Astrocyte (in vitro differentiated cells and primary cell): ENCODE measurements at regions not wholly inside any gene's neighbourhood (a gene's known extent, or its start where the extent isn't known, plus 50 kb on each side); places are given as distances from the start of the nearest gene placed in this dataset.

Source experiments
- EZH2 ChIP-seq: IDR thresholded peaks from 2 replicates; pipeline ENCODE4 v1.6.1; 2012; ENCODE audit warnings: mild to moderate bottlenecking, low read length, inconsistent platforms; ENCODE audit not compliant: insufficient read depth
- TF ChIP-seq, protein P1 (sequence below): IDR thresholded peaks from 2 replicates; pipeline ENCODE4 v1.5.1; 2011; ENCODE audit warnings: low read depth, mild to moderate bottlenecking, inconsistent platforms, low read length, moderate library complexity; ENCODE audit not compliant: insufficient read depth

DNA sequence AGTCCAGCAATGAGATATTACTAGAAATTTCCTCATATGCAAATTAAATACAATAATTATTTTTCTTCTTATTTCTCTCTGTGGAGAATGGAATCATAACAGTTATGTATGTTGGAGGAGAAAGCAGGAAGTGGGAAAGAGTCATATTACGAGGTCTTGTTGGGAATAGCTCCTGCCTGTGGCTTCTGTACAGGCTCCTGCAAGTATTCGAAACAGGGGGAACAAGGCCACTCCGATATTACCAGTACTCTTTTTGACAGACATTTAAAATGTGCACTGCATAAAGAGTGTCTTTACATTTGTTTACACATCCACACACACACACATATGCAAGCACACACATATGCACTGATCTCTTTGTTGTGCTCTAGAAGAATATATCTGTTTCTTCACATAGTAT, 812.0 kb upstream of the ZNF608 start:
- TF ChIP-seq, protein P1, sequence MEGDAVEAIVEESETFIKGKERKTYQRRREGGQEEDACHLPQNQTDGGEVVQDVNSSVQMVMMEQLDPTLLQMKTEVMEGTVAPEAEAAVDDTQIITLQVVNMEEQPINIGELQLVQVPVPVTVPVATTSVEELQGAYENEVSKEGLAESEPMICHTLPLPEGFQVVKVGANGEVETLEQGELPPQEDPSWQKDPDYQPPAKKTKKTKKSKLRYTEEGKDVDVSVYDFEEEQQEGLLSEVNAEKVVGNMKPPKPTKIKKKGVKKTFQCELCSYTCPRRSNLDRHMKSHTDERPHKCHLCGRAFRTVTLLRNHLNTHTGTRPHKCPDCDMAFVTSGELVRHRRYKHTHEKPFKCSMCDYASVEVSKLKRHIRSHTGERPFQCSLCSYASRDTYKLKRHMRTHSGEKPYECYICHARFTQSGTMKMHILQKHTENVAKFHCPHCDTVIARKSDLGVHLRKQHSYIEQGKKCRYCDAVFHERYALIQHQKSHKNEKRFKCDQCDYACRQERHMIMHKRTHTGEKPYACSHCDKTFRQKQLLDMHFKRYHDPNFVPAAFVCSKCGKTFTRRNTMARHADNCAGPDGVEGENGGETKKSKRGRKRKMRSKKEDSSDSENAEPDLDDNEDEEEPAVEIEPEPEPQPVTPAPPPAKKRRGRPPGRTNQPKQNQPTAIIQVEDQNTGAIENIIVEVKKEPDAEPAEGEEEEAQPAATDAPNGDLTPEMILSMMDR = no peak
- no peak for TF ChIP-seq EZH2
